ENCODE measurements at regions not wholly inside any gene's neighbourhood (a gene's known extent, or its start where the extent isn't known, plus 50 kb on each side); places are given as distances from the start of the nearest gene placed in this dataset.

- Histone ChIP-seq H3K27me3 (ENCODE audit: insufficient read depth) (no peaks in the 10 kb centered on the region), H3K9me2 (no peaks in the 10 kb centered on the region), H2AFZ (ENCODE audit: low read depth) (no peak overlapping the region), H4K20me1 (ENCODE audit: insufficient read depth) (no peaks in the 10 kb centered on the region), H3K36me3 (replicated peaks in 1 of 2; ENCODE audit: control insufficient read depth in 1 of 2, insufficient read depth in 2 of 2, low read length in 1 of 2) (no peaks in the 10 kb centered on the region), H3K27ac (ENCODE audit: low read depth in 2 of 2, low read length in 1 of 2) (no peak overlapping the region), H3K4me2 (no peak overlapping the region), H3K4me3 (ENCODE audit: low read depth in 2 of 2, low read length in 1 of 2) (no peak overlapping the region), H3K9me3 (no peaks in the 10 kb centered on the region), H3F3A (replicated peaks; ENCODE audit: insufficient read depth) (no peaks in the 10 kb centered on the region), H3K4me1 (ENCODE audit: control insufficient read depth in 1 of 2, insufficient read depth in 2 of 2, low read depth in 1 of 2, low read length in 1 of 2) (no peaks in the 10 kb centered on the region; a peak in 1 of 4 replicates), H3K9ac (no peak overlapping the region), H3K79me2 (ENCODE audit: insufficient read depth) (no peaks in the 10 kb centered on the region; the same call in 1 of the 2 replicates)
- WGBS (ENCODE audit: low lambda C conversion rate) = 79% methylated on average over 3 of the region's 3 CpGs
- ChIA-PET POLR2A (no interaction called here), CTCF (no interaction called here)
- TF ChIP-seq MAX (IDR thresholded peaks at IDR 0.05; ENCODE audit: low read depth) (no peak), EZH2phosphoT487 (IDR thresholded peaks at IDR 0.05; ENCODE audit: borderline replicate concordance, low read depth) (no peak), IRF3 (IDR thresholded peaks at IDR 0.05; ENCODE audit: low read depth, low read length) (no peak), FOXJ3 (CRISPR knock-in tag; IDR thresholded peaks at IDR 0.05) (no peak), MXI1 (IDR thresholded peaks at IDR 0.05; ENCODE audit: low read depth, low read length) (no peak), TEAD4 (IDR thresholded peaks at IDR 0.05; ENCODE audit: borderline replicate concordance, insufficient read depth) (no peak), NFIC (IDR thresholded peaks at IDR 0.05; ENCODE audit: borderline replicate concordance) (no peak), ELF1 (IDR thresholded peaks at IDR 0.05) (no peak), SIN3A (IDR thresholded peaks at IDR 0.05; ENCODE audit: borderline replicate concordance, low read depth, low read length) (no peak), SMC3 (IDR thresholded peaks at IDR 0.05; ENCODE audit: low read depth, low read length) (no peak), USF2 (IDR thresholded peaks at IDR 0.05; ENCODE audit: borderline replicate concordance, low read depth, low read length) (no peak), EP300 (IDR thresholded peaks at IDR 0.05; ENCODE audit: borderline replicate concordance in 1 of 2, low read depth in 1 of 2, low read length in 1 of 2) (no peak), PBX3 (IDR thresholded peaks at IDR 0.05) (no peak), GATA2 (CRISPR knock-in tag; IDR thresholded peaks at IDR 0.05) (no peak)
- DNase-seq = no peak
Measured at GRCh38 chr4:19216476-19216875, 1035.2 kb upstream of the SLIT2 start.

GRCh38 chr4:19214591-19215186, 1037.0 kb upstream of the SLIT2 start:
- no peak for DNase-seq
- H3K27ac ChIP-seq (ENCODE audit: low read depth in 2 of 2, low read length in 1 of 2) = no peak overlapping the region
- H3K4me1 ChIP-seq (ENCODE audit: control insufficient read depth in 1 of 2, insufficient read depth in 2 of 2, low read depth in 1 of 2, low read length in 1 of 2) = no peaks in the 10 kb centered on the region; a peak in 1 of 4 replicates
- CTCF ChIA-PET = no interaction called here
- WGBS (ENCODE audit: low lambda C conversion rate) = 76% methylated on average over 4 of the region's 4 CpGs
- no peaks in the 10 kb centered on the region for H3K9me3 ChIP-seq
- H3K36me3 ChIP-seq (replicated peaks in 1 of 2; ENCODE audit: control insufficient read depth in 1 of 2, insufficient read depth in 2 of 2, low read length in 1 of 2) = no peaks in the 10 kb centered on the region
- no peaks in the 10 kb centered on the region for H4K20me1 ChIP-seq (ENCODE audit: insufficient read depth)
- POLR2A ChIA-PET = no interaction called here
- no peak overlapping the region for H3K4me3 ChIP-seq (ENCODE audit: low read depth in 2 of 2, low read length in 1 of 2)
- H3K9me2 ChIP-seq = no peaks in the 10 kb centered on the region
- H3K4me2 ChIP-seq = no peak overlapping the region
- no peak for TF ChIP-seq CTCF (IDR thresholded peaks at IDR 0.05)
- TF ChIP-seq CHD2 (IDR thresholded peaks at IDR 0.05; ENCODE audit: low read length, partially characterized antibody) = no peak
- TF ChIP-seq PBX3 (IDR thresholded peaks at IDR 0.05) = no peak
- no peak for TF ChIP-seq GABPA (IDR thresholded peaks at IDR 0.05; ENCODE audit: low read depth)
- TF ChIP-seq RFX5 (IDR thresholded peaks at IDR 0.05; ENCODE audit: low read length) = no peak
- no peaks in the 10 kb centered on the region for H3F3A ChIP-seq (replicated peaks; ENCODE audit: insufficient read depth)
- H2AFZ ChIP-seq (ENCODE audit: low read depth) = no peak overlapping the region
- no peaks in the 10 kb centered on the region for H3K79me2 ChIP-seq (ENCODE audit: insufficient read depth)
- no peak overlapping the region for H3K9ac ChIP-seq
- no peaks in the 10 kb centered on the region for H3K27me3 ChIP-seq (ENCODE audit: insufficient read depth)

Data from SK-N-SH (cell line).